ENCODE measurements at regions not wholly inside any gene's neighbourhood (a gene's known extent, or its start where the extent isn't known, plus 50 kb on each side); places are given as distances from the start of the nearest gene placed in this dataset.
"Not testable (repeated sequence)": the region's sequence is repeated elsewhere in the genome, so short reads cannot be mapped to it uniquely, and the experiment has no call there.

GRCh38 chr1:113303267-113303666 is 87.0 kb upstream of the MAGI3 start:
- H3K4me1 Mint-ChIP-seq, result no peaks in the 10 kb centered on the region
- ATAC-seq (ENCODE audit: low read depth in 2 of 2), result no peak
- peaks cover 0 to 19% (median 4%) of the 10 kb centered on the region in 3 donors for H3K27me3 Mint-ChIP-seq
- peaks cover 0 to 2% (median 0%) of the 10 kb centered on the region in 7 donors for H3K9me3 Mint-ChIP-seq
- DNase-seq, result no peak
- H3K4me3 Mint-ChIP-seq, result no peak overlapping the region
- H3K36me3 Mint-ChIP-seq, result no peaks in the 10 kb centered on the region
- H3K27ac Mint-ChIP-seq, result no peak overlapping the region

GRCh38 chr1:113305029-113305428 is 85.3 kb upstream of the MAGI3 start:
- not testable (repeated sequence) for H3K27ac Mint-ChIP-seq; DNase-seq; H3K36me3 Mint-ChIP-seq; H3K4me3 Mint-ChIP-seq; ATAC-seq (ENCODE audit: low read depth in 2 of 2); H3K4me1 Mint-ChIP-seq; H3K9me3 Mint-ChIP-seq
- H3K27me3 Mint-ChIP-seq, result peaks cover 4 to 24% (median 9%) of the 10 kb centered on the region in 3 donors

- peaks cover 8% of the 10 kb centered on the region in 2 donors for H3K36me3 Mint-ChIP-seq
- no peak for ATAC-seq (ENCODE audit: low read depth in 2 of 2)
- H3K27ac Mint-ChIP-seq, result no peak overlapping the region
- H3K27me3 Mint-ChIP-seq, result peaks cover 8 to 36% (median 26%) of the 10 kb centered on the region in 3 donors
- DNase-seq, result no peak
- H3K4me3 Mint-ChIP-seq, result no peak overlapping the region
- H3K4me1 Mint-ChIP-seq, result no peaks in the 10 kb centered on the region
- peaks cover 2 to 13% (median 7%) of the 10 kb centered on the region in 7 donors for H3K9me3 Mint-ChIP-seq
These were observed 82.4 kb upstream of the MAGI3 start for GRCh38 chr1:113307771-113308445.

GRCh38 chr1:113312651-113313050 is 77.7 kb upstream of the MAGI3 start:
- Mint-ChIP-seq H3K9me3 (peaks cover 4 to 26% (median 16%) of the 10 kb centered on the region in 7 donors), H3K27me3 (peaks cover 14 to 36% (median 31%) of the 10 kb centered on the region in 3 donors), H3K27ac (peak overlapping the region in 1 of 6 donors; percentile 70), H3K36me3 (peaks cover 12 to 13% of the 10 kb centered on the region in 2 donors)
- not testable (repeated sequence) for DNase-seq; ATAC-seq (ENCODE audit: low read depth in 2 of 2); H3K4me3 Mint-ChIP-seq; H3K4me1 Mint-ChIP-seq

GRCh38 chr1:113314600-113314999 is 75.7 kb upstream of the MAGI3 start:
- Mint-ChIP-seq H3K9me3 (peaks cover 9 to 24% (median 20%) of the 10 kb centered on the region in 7 donors), H3K27ac (no peak overlapping the region)

GRCh38 chr1:113320272-113320671 is 70.0 kb upstream of the MAGI3 start:
- ATAC-seq (ENCODE audit: low read depth in 2 of 2) (no peak), DNase-seq (no peak)
- no peaks in the 10 kb centered on the region for H3K36me3 Mint-ChIP-seq
- H3K4me1 Mint-ChIP-seq, result no peaks in the 10 kb centered on the region
- H3K27ac Mint-ChIP-seq, result no peak overlapping the region
- H3K27me3 Mint-ChIP-seq, result no peaks in the 10 kb centered on the region
- H3K9me3 Mint-ChIP-seq, result peaks cover 0 to 8% (median 0%) of the 10 kb centered on the region in 7 donors
- no peak overlapping the region for H3K4me3 Mint-ChIP-seq

More at GRCh38 chr1:113314600-113314999, 75.7 kb upstream of the MAGI3 start:
- Mint-ChIP-seq H3K4me3 (no peak overlapping the region), H3K27me3 (peaks cover 14 to 26% (median 24%) of the 10 kb centered on the region in 3 donors), H3K4me1 (no peaks in the 10 kb centered on the region), H3K36me3 (peaks cover 12 to 13% of the 10 kb centered on the region in 2 donors)
- ATAC-seq (ENCODE audit: low read depth in 2 of 2) (no peak), DNase-seq (no peak)

GRCh38 chr1:113320972-113321680 is 69.2 kb upstream of the MAGI3 start:
- H3K27me3 Mint-ChIP-seq, result no peaks in the 10 kb centered on the region
- ATAC-seq (ENCODE audit: low read depth in 2 of 2), result no peak
- H3K36me3 Mint-ChIP-seq, result no peaks in the 10 kb centered on the region
- no peak for DNase-seq
- H3K9me3 Mint-ChIP-seq, result peaks cover 0 to 7% (median 0%) of the 10 kb centered on the region in 7 donors
- no peaks in the 10 kb centered on the region for H3K4me1 Mint-ChIP-seq
- no peak overlapping the region for H3K4me3 Mint-ChIP-seq
- no peak overlapping the region for H3K27ac Mint-ChIP-seq

- H3K27me3 Mint-ChIP-seq, result no peaks in the 10 kb centered on the region
- no peaks in the 10 kb centered on the region for H3K36me3 Mint-ChIP-seq
- DNase-seq, result no peak
- H3K4me3 Mint-ChIP-seq, result no peak overlapping the region
- no peak overlapping the region for H3K27ac Mint-ChIP-seq
- H3K9me3 Mint-ChIP-seq, result peaks cover 0 to 7% (median 0%) of the 10 kb centered on the region in 7 donors
- H3K4me1 Mint-ChIP-seq, result no peaks in the 10 kb centered on the region
- ATAC-seq (ENCODE audit: low read depth in 2 of 2), result no peak
These were observed 68.4 kb upstream of the MAGI3 start for GRCh38 chr1:113321771-113322387.

GRCh38 chr1:113322439-113322838 is 67.9 kb upstream of the MAGI3 start:
- Mint-ChIP-seq H3K9me3 (peaks cover 0 to 6% (median 0%) of the 10 kb centered on the region in 7 donors), H3K36me3 (no peaks in the 10 kb centered on the region), H3K4me3 (no peak overlapping the region), H3K27ac (no peak overlapping the region), H3K4me1 (no peaks in the 10 kb centered on the region), H3K27me3 (no peaks in the 10 kb centered on the region)
- ATAC-seq (ENCODE audit: low read depth in 2 of 2) (no peak), DNase-seq (no peak)

- Mint-ChIP-seq H3K27ac (no peak overlapping the region), H3K27me3 (peaks cover 0 to 6% (median 3%) of the 10 kb centered on the region in 3 donors), H3K36me3 (no peaks in the 10 kb centered on the region), H3K4me3 (no peak overlapping the region), H3K4me1 (no peaks in the 10 kb centered on the region), H3K9me3 (peaks cover 0 to 2% (median 0%) of the 10 kb centered on the region in 7 donors)
- DNase-seq (no peak), ATAC-seq (ENCODE audit: low read depth in 2 of 2) (no peak)
These were observed 65.3 kb upstream of the MAGI3 start for GRCh38 chr1:113325022-113325421.

GRCh38 chr1:113326976-113327375 is 63.3 kb upstream of the MAGI3 start:
- peaks cover 0 to 2% (median 0%) of the 10 kb centered on the region in 7 donors for H3K9me3 Mint-ChIP-seq
- DNase-seq, result no peak
- no peaks in the 10 kb centered on the region for H3K4me1 Mint-ChIP-seq
- H3K27ac Mint-ChIP-seq, result no peak overlapping the region
- H3K4me3 Mint-ChIP-seq, result no peak overlapping the region
- ATAC-seq (ENCODE audit: low read depth in 2 of 2), result no peak
- H3K27me3 Mint-ChIP-seq, result peaks cover 0 to 7% (median 3%) of the 10 kb centered on the region in 3 donors
- H3K36me3 Mint-ChIP-seq, result no peaks in the 10 kb centered on the region

GRCh38 chr1:113333056-113333455 is 57.3 kb upstream of the MAGI3 start:
- Mint-ChIP-seq H3K36me3 (no peaks in the 10 kb centered on the region), H3K9me3 (peaks cover 0 to 2% (median 0%) of the 10 kb centered on the region in 7 donors), H3K27ac (no peak overlapping the region), H3K27me3 (peaks cover 5 to 23% (median 15%) of the 10 kb centered on the region in 3 donors), H3K4me1 (no peaks in the 10 kb centered on the region), H3K4me3 (no peak overlapping the region)
- ATAC-seq (ENCODE audit: low read depth in 2 of 2) (no peak), DNase-seq (no peak)

- DNase-seq (no peak), ATAC-seq (ENCODE audit: low read depth in 2 of 2) (no peak)
- Mint-ChIP-seq H3K4me1 (no peaks in the 10 kb centered on the region), H3K4me3 (no peak overlapping the region), H3K27ac (no peak overlapping the region), H3K27me3 (peaks cover 17 to 24% (median 23%) of the 10 kb centered on the region in 3 donors), H3K9me3 (peaks cover 0 to 7% (median 2%) of the 10 kb centered on the region in 7 donors), H3K36me3 (no peaks in the 10 kb centered on the region)
These were observed 50.3 kb upstream of the MAGI3 start for GRCh38 chr1:113340038-113340437.
